NCI-H345 treated with DMSO at 0.1 percent for 48 hours (cell line): ENCODE measurements at regions not wholly inside any gene's neighbourhood (a gene's known extent, or its start where the extent isn't known, plus 50 kb on each side); places are given as distances from the start of the nearest gene placed in this dataset.

Experiments
- DNase-seq: peaks from one replicate; lab custom pipeline; 2025; ENCODE audit not compliant: unreplicated experiment; lab: John Stamatoyannopoulos, UW

GRCh38 chr7:68671671-68672070 lies 926.6 kb upstream of the AUTS2 start:
- no peak for DNase-seq

- DNase-seq = no peak
Measured at GRCh38 chr7:68674826-68675225, 923.4 kb upstream of the AUTS2 start.

GRCh38 chr7:68676813-68677535 lies 921.3 kb upstream of the AUTS2 start:
- DNase-seq = no peak

GRCh38 chr7:68678196-68678595 lies 920.1 kb upstream of the AUTS2 start:
- DNase-seq = no peak

DNA sequence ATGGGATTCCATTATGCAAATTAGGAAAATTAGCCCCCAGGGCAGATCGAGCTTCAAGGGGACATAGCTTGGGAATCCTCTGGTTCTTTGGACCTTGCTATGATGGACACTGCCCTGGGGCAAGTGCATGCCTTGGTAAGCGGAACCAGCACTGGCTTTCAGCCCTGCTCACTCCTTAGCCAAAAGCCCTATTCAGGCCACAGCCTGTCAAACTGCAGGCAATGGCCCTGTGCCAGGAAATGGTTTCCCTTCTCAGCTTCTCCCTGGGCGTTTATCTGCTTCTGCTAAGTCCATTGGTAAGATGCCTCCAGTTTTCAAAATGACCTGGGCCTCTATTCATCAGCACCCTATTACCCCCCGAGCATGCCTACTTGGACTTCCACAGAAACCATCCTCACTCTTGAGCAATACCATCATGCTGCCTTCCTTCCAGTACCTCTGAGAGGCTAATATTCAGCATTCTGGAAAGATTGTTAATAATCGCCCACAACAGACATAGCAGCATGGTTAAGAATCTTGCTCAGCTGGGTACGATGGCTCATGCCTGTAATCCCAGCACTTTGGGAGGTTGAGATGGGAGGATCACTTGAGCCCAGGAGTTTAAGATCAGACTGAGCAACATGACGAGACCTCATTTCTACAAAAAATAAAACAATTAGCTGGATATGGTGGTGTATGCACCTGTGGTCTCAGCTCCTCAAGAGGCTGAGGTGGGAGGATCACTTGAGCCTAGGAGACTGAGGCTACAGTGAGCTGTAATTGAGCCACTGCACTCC lies 918.6 kb upstream of the AUTS2 start:
- DNase-seq = peak; percentile 38

- no peak for DNase-seq
Measured at GRCh38 chr7:68680235-68680872, 917.9 kb upstream of the AUTS2 start.

DNA sequence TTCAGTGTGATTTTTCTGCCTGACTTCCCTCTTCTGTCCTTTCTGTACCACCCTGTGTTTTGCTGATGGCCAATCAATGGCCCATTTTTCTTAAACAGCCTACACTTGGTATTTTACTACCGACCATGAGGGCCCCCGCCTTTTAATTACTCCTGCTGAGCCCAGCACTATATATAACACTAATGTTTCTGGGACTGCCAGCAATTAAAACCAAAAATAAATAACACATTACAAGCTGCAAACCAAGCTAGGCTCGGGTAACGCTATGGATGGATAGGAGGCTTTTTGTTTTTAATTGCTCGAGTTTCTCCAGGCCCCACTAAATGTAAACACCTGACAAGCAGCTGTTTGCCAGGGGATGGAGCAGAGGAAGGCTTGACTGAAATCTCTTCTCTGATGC lies 915.4 kb upstream of the AUTS2 start:
- peak; percentile 86 for DNase-seq

DNA sequence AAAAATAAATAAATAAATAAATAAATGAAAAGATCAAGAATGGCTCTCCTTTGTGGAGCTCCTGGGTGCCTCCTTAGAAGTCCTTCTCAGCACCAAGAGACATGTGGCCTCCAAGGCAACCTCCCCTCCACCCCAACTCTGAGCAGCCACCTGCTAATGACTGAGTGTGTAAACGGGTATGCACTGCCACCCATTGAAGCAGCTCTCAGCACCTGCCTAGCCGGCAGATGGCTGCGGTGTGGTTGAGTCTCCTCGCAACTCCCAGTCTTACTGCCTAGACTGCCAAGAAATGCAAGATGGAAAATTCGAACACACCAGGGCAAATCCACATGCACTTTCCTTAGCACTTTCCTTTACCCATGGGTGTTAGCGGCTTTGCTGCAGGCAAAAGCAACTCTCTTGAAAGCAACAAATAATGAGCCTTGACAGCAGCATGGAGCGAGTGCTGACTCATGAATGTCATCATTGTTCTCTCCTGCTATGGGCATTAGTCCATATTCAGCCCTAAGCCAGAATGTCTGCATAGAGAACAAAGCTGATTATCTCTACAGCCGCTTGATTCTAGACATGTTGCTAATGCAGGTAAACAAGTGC lies 913.9 kb upstream of the AUTS2 start:
- peak; percentile 54 for DNase-seq

DNA sequence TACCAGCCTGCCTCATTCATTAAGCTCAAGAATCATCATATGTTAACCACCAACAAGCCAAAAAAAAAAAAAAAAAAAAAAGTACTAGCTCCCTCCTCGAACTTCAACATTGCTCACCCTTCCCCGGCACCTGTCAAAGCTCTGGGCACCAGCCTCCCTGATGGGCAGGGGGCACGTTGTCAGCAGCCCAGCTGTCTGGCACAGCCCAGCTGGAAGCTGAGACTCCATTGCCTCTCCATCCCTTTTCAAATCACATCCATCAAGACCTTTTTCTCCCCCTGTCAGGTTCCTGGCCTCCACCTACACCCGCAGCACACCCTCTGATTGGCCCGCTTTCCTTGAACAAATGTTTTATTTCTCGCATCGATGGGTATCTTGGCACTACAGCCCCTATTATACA lies 913.3 kb upstream of the AUTS2 start:
- peak; percentile 57 for DNase-seq

- peak; percentile 54 for DNase-seq
Measured at GRCh38 chr7:68688416-68689086, 909.7 kb upstream of the AUTS2 start.

- DNase-seq = no peak
Measured at GRCh38 chr7:68689087-68689433, 909.2 kb upstream of the AUTS2 start.

GRCh38 chr7:68691261-68692216 lies 906.7 kb upstream of the AUTS2 start:
- DNase-seq = no peak

DNA sequence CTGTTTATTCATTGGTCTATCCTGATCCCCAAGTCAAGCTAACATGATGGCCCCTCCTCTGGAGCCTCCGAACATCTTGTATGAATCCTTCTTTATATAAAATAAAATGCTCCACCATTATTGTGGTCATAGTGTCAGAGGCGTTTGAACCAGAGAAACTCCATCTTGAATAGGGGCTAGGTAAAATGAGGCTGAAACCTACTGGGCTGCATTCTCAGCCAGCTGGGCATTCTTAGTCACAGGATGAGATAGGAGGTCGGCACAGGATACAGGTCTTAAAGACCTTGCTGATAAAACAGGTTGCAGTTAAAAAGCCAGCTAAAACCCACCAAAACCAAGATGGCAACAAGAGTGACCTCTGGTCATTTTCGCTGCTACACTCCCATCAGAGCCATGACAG lies 905.8 kb upstream of the AUTS2 start:
- no peak for DNase-seq

GRCh38 chr7:68694656-68695055 lies 903.6 kb upstream of the AUTS2 start:
- no peak for DNase-seq

DNA sequence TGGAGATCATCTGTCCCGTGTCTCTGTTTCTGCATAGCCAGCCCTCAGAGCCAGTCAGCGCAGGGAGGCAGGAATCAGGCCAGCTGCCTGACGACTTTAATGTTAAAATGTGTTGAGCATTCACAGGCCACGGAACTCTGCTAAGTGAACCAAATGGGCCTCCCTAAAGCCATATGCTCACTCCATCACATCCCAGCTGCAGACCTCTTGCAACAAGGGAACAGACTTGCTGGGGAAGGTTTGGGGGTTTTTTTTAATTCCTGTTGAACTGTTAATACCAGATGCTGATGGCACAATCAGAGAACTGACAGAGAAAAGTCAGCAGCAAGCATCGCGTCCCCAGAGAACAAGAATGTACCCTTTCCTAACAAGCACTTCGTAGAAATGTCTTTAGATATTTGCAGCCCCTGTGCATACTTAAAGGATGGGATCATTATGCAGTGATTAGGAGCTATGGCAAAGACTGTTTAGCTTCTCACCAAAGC lies 900.4 kb upstream of the AUTS2 start:
- DNase-seq = no peak

GRCh38 chr7:68699090-68699711 lies 899.1 kb upstream of the AUTS2 start:
- no peak for DNase-seq

- no peak for DNase-seq
Measured at GRCh38 chr7:68700414-68700813, 897.9 kb upstream of the AUTS2 start.

DNA sequence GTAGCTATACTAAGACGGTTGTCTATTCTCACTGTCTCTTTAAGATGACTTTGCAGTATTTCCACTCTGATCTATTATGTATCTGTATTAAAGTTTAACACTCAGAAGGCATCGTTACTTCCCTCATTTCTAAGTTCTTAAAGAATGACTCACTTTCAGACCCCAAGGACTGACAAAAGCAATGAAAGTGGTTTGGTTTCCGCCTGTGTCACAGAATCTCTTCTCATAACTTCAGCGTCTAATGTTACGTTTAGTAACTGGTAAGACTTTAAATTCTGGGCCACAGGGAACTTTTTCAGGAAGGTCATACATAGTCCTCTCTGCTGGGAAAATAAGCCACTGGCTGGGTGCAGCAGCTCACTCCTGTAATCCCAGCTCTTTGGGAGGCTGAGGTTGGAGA lies 892.0 kb upstream of the AUTS2 start:
- DNase-seq = no peak

- no peak for DNase-seq
Measured at GRCh38 chr7:68707159-68707558, 891.1 kb upstream of the AUTS2 start.

DNA sequence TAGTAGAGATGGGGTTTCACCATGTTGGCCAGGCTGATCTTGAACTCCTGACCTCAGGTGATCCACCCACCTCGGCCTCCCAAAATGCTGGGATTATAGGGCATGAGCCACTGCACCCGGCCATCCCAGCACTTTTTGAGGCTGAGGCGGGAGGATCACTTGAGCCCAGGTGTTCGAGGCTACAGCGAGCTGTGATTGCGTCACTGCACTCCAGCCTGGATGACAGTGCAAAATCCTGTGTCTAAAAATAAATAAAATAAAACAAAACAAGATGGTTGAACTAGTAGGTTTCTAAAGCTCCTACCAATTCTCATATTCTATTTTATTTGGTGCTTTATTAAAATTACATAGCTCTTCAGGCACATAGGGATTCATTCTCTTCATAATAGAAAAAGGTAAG lies 890.3 kb upstream of the AUTS2 start:
- DNase-seq = no peak
